Esophagus muscularis mucosa (tissue), 4 donors: ENCODE measurements at regions not wholly inside any gene's neighbourhood (a gene's known extent, or its start where the extent isn't known, plus 50 kb on each side); places are given as distances from the start of the nearest gene placed in this dataset.

Source experiments
- DNase-seq: peaks from one replicate; pipeline ENCODE4 v3.0.0-alpha.2; 2017; ENCODE audit errors: extremely low spot score
- H3K27ac ChIP-seq, 4 donors: fragments of 200-600 bp; sonication (generic); replicated peaks in 1 of 4; 1 replicate in 3 of 4; 2 replicates in 1 of 4; pipeline ENCODE4 v1.5.1; 2016 to 2019; ENCODE audit warnings: mild to moderate bottlenecking in 1 of 4
- H3K27me3 ChIP-seq, 4 donors: fragments of 200-600 bp; sonication (generic); one replicate each; pipeline versions ENCODE4 v1.5.1 to v1.6.0; 2016 to 2019
- H3K36me3 ChIP-seq, 4 donors: fragments of 200-600 bp; sonication (generic); one replicate each; pipeline ENCODE4 v1.5.1; 2016 to 2019
- H3K4me1 ChIP-seq, 4 donors: fragments of 200-600 bp; sonication (generic); one replicate each; pipeline ENCODE4 v1.5.1; 2016 to 2019
- H3K4me3 ChIP-seq, 4 donors: fragments of 200-600 bp; sonication (generic); 1 replicate in 2 of 4; 2 replicates in 2 of 4; pipeline ENCODE4 v1.5.1; 2016 to 2019; ENCODE audit warnings: mild to moderate bottlenecking in 4 of 4, moderate library complexity in 1 of 4
- H3K9me3 ChIP-seq, 4 donors: fragments of 200-600 bp; sonication (generic); 1 replicate in 3 of 4; 2 replicates in 1 of 4; pipeline ENCODE4 v1.5.1; 2016 to 2019
- EP300 ChIP-seq: sonication (generic); formaldehyde crosslinking; IDR thresholded peaks from one replicate; pipeline ENCODE4 v1.6.1; 2017; ENCODE audit warnings: antibody characterized with exemption
- POLR2A ChIP-seq: fragments of 450-650 bp; IDR thresholded peaks from one replicate; pipeline ENCODE4 v1.6.1; 2017; ENCODE audit warnings: antibody characterized with exemption, moderate library complexity, mild to moderate bottlenecking, low read depth
- POLR2AphosphoS5 ChIP-seq, 2 donors: sonication (generic); formaldehyde crosslinking; IDR thresholded peaks; one replicate each; pipeline ENCODE4 v1.6.1; 2017; ENCODE audit warnings: antibody characterized with exemption in 2 of 2
- WGBS: methylation state at CpG from one replicate; pipeline ENCODE4 v1.1.5; 2018; 5-methylcytosine and 5-hydroxymethylcytosine counted together
- intact Hi-C: fragments of 100-400 bp; cut with DNase I; formaldehyde crosslinking; loops from one replicate; pipeline ENCODE4 v1.15.1; 2023
- TF ChIP-seq, protein P1 (sequence below), 3 experiments: fragments of 200-600 bp in 2 of 3; fragments of 450-650 bp in 1 of 3; sonication (generic) in 2 of 3; IDR thresholded peaks; one replicate each; pipeline ENCODE4 v1.5.1; 2017 to 2019; ENCODE audit warnings: antibody characterized with exemption in 3 of 3, mild to moderate bottlenecking in 2 of 3, moderate library complexity in 1 of 3

DNA sequence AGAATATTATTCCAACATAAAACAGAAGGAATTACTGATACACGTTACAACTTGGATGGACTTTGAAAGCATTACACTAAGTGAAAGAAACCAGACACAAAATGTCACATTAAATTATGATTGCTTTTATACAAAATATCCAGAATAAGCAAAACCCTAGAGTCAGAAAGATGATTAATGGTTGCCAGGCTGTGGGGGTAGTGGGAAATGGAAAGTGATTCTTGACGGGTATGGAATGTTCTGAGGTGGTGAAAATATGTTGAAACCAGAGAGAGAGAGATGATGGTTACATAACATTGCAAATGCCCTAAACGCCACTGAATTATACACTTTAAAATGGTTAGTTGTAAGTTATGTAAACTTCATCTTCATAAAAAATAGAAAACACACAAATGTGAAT is 1057.2 kb upstream of the TMEFF2 start:
- no peaks in the 10 kb centered on the region for H3K27me3 ChIP-seq
- intact Hi-C loops: no loop called here
- 35% methylated on average over 3 of the region's 3 CpGs for WGBS
- DNase-seq: no peak
- no peaks in the 10 kb centered on the region for H3K36me3 ChIP-seq
- H3K4me3 ChIP-seq: no peak overlapping the region
- no peaks in the 10 kb centered on the region for H3K4me1 ChIP-seq
- no peak for TF ChIP-seq POLR2A
- TF ChIP-seq, protein P1, sequence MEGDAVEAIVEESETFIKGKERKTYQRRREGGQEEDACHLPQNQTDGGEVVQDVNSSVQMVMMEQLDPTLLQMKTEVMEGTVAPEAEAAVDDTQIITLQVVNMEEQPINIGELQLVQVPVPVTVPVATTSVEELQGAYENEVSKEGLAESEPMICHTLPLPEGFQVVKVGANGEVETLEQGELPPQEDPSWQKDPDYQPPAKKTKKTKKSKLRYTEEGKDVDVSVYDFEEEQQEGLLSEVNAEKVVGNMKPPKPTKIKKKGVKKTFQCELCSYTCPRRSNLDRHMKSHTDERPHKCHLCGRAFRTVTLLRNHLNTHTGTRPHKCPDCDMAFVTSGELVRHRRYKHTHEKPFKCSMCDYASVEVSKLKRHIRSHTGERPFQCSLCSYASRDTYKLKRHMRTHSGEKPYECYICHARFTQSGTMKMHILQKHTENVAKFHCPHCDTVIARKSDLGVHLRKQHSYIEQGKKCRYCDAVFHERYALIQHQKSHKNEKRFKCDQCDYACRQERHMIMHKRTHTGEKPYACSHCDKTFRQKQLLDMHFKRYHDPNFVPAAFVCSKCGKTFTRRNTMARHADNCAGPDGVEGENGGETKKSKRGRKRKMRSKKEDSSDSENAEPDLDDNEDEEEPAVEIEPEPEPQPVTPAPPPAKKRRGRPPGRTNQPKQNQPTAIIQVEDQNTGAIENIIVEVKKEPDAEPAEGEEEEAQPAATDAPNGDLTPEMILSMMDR (IDR thresholded peaks at IDR 0.05): no peak
- no peak for TF ChIP-seq EP300
- TF ChIP-seq POLR2AphosphoS5 (IDR thresholded peaks at IDR 0.05): no peak
- H3K27ac ChIP-seq: no peak overlapping the region
- no peaks in the 10 kb centered on the region for H3K9me3 ChIP-seq

GRCh38 chr2:193250389-193250788 is 1055.7 kb upstream of the TMEFF2 start:
- Histone ChIP-seq H3K27ac (no peak overlapping the region), H3K9me3 (no peaks in the 10 kb centered on the region), H3K4me1 (no peaks in the 10 kb centered on the region), H3K4me3 (no peak overlapping the region), H3K27me3 (no peaks in the 10 kb centered on the region), H3K36me3 (no peaks in the 10 kb centered on the region)
- intact Hi-C loops: no loop called here
- no peak for TF ChIP-seq EP300
- no peak for DNase-seq

DNA sequence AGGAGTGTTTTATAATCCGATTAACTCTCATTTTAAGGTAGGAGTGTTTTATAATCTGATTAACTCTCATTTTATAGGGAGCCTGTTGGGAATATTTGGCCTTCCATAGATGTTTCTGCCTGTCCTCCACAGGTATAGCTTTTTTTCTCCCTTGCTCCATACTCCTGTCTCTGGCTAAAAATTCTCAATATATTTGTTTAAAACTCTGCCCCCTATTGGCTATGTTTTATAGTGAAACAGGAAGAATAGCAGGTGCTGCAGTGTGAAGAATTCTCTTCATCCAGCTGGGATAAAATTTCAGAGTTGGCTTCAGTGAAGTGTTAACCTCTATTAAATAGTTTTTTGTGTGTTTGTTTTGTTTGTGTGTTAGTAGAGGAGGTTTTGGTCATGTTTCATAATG is 1046.0 kb upstream of the TMEFF2 start:
- no peak overlapping the region for H3K4me3 ChIP-seq
- DNase-seq: no peak
- H3K27ac ChIP-seq: no peak overlapping the region
- H3K36me3 ChIP-seq: no peaks in the 10 kb centered on the region
- H3K9me3 ChIP-seq: no peaks in the 10 kb centered on the region
- no peaks in the 10 kb centered on the region for H3K27me3 ChIP-seq
- WGBS: 88% methylated on average over 1 of the region's 1 CpG
- H3K4me1 ChIP-seq: no peaks in the 10 kb centered on the region
- intact Hi-C loops: no loop called here
- TF ChIP-seq, protein P1 (IDR thresholded peaks at IDR 0.05): no peak
- TF ChIP-seq POLR2AphosphoS5 (IDR thresholded peaks at IDR 0.05): no peak

DNA sequence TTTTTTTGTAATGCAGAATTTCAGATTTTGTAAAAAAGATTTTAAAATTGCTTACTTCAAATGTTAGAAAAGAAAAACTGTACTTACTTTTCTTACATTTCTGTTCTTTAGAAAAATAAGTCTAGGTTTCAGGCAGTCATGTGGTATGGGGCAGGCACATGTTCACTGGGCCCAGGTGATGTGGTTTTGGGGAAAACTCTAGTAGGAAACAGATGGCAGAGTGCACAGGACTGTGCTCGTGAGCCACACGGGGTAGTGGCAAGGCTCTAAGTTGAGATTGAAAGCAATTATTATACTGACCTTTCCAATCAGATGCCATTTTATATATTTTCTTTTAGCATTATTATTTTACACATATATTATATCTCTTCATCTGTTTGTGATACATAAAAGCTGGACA is 1036.9 kb upstream of the TMEFF2 start:
- no peak for DNase-seq
- 54% methylated on average over 2 of the region's 2 CpGs for WGBS
- no peaks in the 10 kb centered on the region for H3K36me3 ChIP-seq
- H3K27ac ChIP-seq: no peak overlapping the region
- H3K4me1 ChIP-seq: no peaks in the 10 kb centered on the region
- H3K9me3 ChIP-seq: no peaks in the 10 kb centered on the region
- H3K27me3 ChIP-seq: no peaks in the 10 kb centered on the region
- H3K4me3 ChIP-seq: no peak overlapping the region
- no peak for TF ChIP-seq POLR2A
- TF ChIP-seq, protein P1 (IDR thresholded peaks at IDR 0.05): no peak
- TF ChIP-seq EP300: no peak
- no peak for TF ChIP-seq POLR2AphosphoS5 (IDR thresholded peaks at IDR 0.05)
- intact Hi-C loops: no loop called here

- Histone ChIP-seq H3K4me1 (no peaks in the 10 kb centered on the region), H3K9me3 (no peaks in the 10 kb centered on the region), H3K4me3 (no peak overlapping the region), H3K36me3 (no peaks in the 10 kb centered on the region), H3K27me3 (no peaks in the 10 kb centered on the region), H3K27ac (no peak overlapping the region)
- WGBS: 84% methylated on average over 1 of the region's 1 CpG
- DNase-seq: no peak
- intact Hi-C loops: no loop called here
- TF ChIP-seq EP300 (no peak), POLR2A (no peak), POLR2AphosphoS5 (IDR thresholded peaks at IDR 0.05) (no peak)
- TF ChIP-seq, protein P1 (IDR thresholded peaks at IDR 0.05): no peak
These were observed 1033.5 kb upstream of the TMEFF2 start for GRCh38 chr2:193228276-193228675.
